HCT116 (cell line): ENCODE measurements at regions not wholly inside any gene's neighbourhood (a gene's known extent, or its start where the extent isn't known, plus 50 kb on each side); places are given as distances from the start of the nearest gene placed in this dataset.

Experiments used
- ATAC-seq: fragments of 200-7000 bp; cut with Tn5 transposase; 2 replicates; pipeline ENCODE4 v1.9.1; 2020; ENCODE audit warnings: mild to moderate bottlenecking, moderate library complexity
- BruUV-seq: library from RNA; stranded (reverse); fragments of 400-500 nt; replicated peaks from 2 replicates; lab custom pipeline; 2021; lab: Mats Ljungman, UMichigan
- CTCF ChIA-PET: fragments of 300-600 bp; sonication (Branson Sonifier 250); formaldehyde crosslinking; loops from one replicate; lab custom pipeline; 2021; ENCODE audit warnings: antibody characterized with exemption; lab: Charles Lee
- POLR2A ChIA-PET: fragments of 300-600, 350-600 bp; sonication (Branson Sonifier 250); formaldehyde crosslinking; loops from one replicate; lab custom pipeline; 2021; ENCODE audit warnings: antibody characterized with exemption; lab: Charles Lee
- RAD21 ChIA-PET, 2 experiments: fragments of 300-600 bp; sonication (Branson Sonifier 250); formaldehyde crosslinking; loops; one replicate each; lab custom pipeline; 2023; ENCODE audit warnings: low total read pairs in 2 of 2; ENCODE audit not compliant: uncharacterized antibody in 2 of 2, unreplicated experiment in 2 of 2, low non-redundant PET in 1 of 2; lab: Charles Lee
- DNase-seq: peaks from one replicate; pipeline ENCODE4 v3.0.0-alpha.2; 2010; ENCODE audit warnings: low read depth, low spot score
- H2AFZ ChIP-seq: fragments of 200-600 bp; shearing (Covaris generic), sonication (generic); 2 replicates; pipeline ENCODE4 v1.6.1; 2017; ENCODE audit warnings: low read depth, mixed run types, mixed read lengths, antibody characterized with exemption, low read length; ENCODE audit not compliant: poor library complexity, severe bottlenecking
- H3K27ac ChIP-seq: 2 replicates; pipeline ENCODE4 v1.5.1; 2012; ENCODE audit warnings: low read depth, low read length
- H3K27me3 ChIP-seq: fragments of 200-600 bp; sonication (generic); 2 replicates; pipeline ENCODE4 v1.6.1; 2016; ENCODE audit warnings: mixed run types, low read length, mixed read lengths; ENCODE audit not compliant: insufficient read depth
- H3K36me3 ChIP-seq, 2 experiments: fragments of 200-500 bp in 1 of 2; fragments of 200-600 bp in 1 of 2; sonication (Bioruptor generic) in 1 of 2; sonication (generic) in 1 of 2; 2 replicates each; pipeline versions ENCODE4 v1.5.1 to v1.6.1; 2014 to 2016; ENCODE audit warnings: low read length in 2 of 2, inconsistent platforms in 1 of 2, mixed read lengths in 1 of 2, mixed run types in 1 of 2; ENCODE audit not compliant: insufficient read depth in 2 of 2, control insufficient read depth in 1 of 2
- H3K4me1 ChIP-seq, 2 experiments: fragments of 200-600 bp in 1 of 2; sonication (generic) in 1 of 2; 2 replicates each; pipeline versions ENCODE4 v1.5.1 to v1.6.1; 2012 to 2017; ENCODE audit warnings: low read length in 2 of 2, inconsistent platforms in 1 of 2, mild to moderate bottlenecking in 1 of 2, mixed read lengths in 1 of 2, mixed run types in 1 of 2, moderate library complexity in 1 of 2; ENCODE audit not compliant: insufficient read depth in 2 of 2, control insufficient read depth in 1 of 2
- H3K4me2 ChIP-seq: fragments of 200-600 bp; sonication (generic); 2 replicates; pipeline ENCODE4 v1.6.1; 2017; ENCODE audit warnings: mixed run types, low read length, mixed read lengths
- H3K4me3 ChIP-seq, 2 experiments: fragments of 200-600 bp in 1 of 2; sonication (generic) in 1 of 2; replicated peaks in 1 of 2; 2 replicates each; pipeline ENCODE4 v1.5.1; 2011 to 2016; ENCODE audit warnings: low read length in 2 of 2, control low read depth in 1 of 2, low read depth in 1 of 2, mild to moderate bottlenecking in 1 of 2, mixed read lengths in 1 of 2, mixed run types in 1 of 2
- H3K79me2 ChIP-seq: fragments of 200-600 bp; sonication (generic); 2 replicates; pipeline ENCODE4 v1.6.1; 2017; ENCODE audit warnings: mild to moderate bottlenecking, mixed run types, low read length, moderate library complexity, mixed read lengths; ENCODE audit not compliant: insufficient read depth
- H3K9ac ChIP-seq: fragments of 200-600 bp; sonication (generic); 2 replicates; pipeline ENCODE4 v1.6.1; 2016; ENCODE audit warnings: low read length, mixed read lengths
- H3K9me2 ChIP-seq: fragments of 200-600 bp; sonication (generic), shearing (Covaris generic); 2 replicates; pipeline ENCODE4 v1.6.1; 2017; ENCODE audit warnings: mixed run types, mild to moderate bottlenecking, moderate library complexity; ENCODE audit not compliant: insufficient read depth
- H3K9me3 ChIP-seq, 2 experiments: fragments of 200-500 bp in 1 of 2; fragments of 200-600 bp in 1 of 2; sonication (Bioruptor generic) in 1 of 2; sonication (generic) in 1 of 2; 2 replicates each; pipeline ENCODE4 v1.6.1; 2014 to 2017; ENCODE audit warnings: low read length in 2 of 2, mixed read lengths in 2 of 2, inconsistent platforms in 1 of 2, low read depth in 1 of 2, mild to moderate bottlenecking in 1 of 2, mixed run types in 1 of 2, moderate library complexity in 1 of 2; ENCODE audit not compliant: control insufficient read depth in 1 of 2, insufficient read depth in 1 of 2
- H4K20me1 ChIP-seq: fragments of 200-600 bp; sonication (generic), shearing (Covaris generic); 2 replicates; pipeline ENCODE4 v1.6.1; 2017; ENCODE audit warnings: mixed run types, mild to moderate bottlenecking, moderate library complexity; ENCODE audit not compliant: insufficient read depth
- JUND ChIP-seq: IDR thresholded peaks from 2 replicates; pipeline ENCODE4 v1.6.1; 2012
- SP1 ChIP-seq: IDR thresholded peaks from 2 replicates; pipeline ENCODE4 v1.6.1; 2012; ENCODE audit warnings: low read depth
- YY1 ChIP-seq: IDR thresholded peaks from 2 replicates; pipeline ENCODE4 v1.6.1; 2011; ENCODE audit warnings: low read length, low read depth, moderate library complexity, mild to moderate bottlenecking; ENCODE audit not compliant: insufficient replicate concordance; ENCODE audit errors: extremely low read depth
- intact Hi-C: fragments of 100-400 bp; cut with micrococcal nuclease; formaldehyde crosslinking; loops from 2 replicates; pipeline ENCODE4 v1.10.0; 2022

- H3K27me3 ChIP-seq = no peaks in the 10 kb centered on the region
- H3K9me2 ChIP-seq = no peaks in the 10 kb centered on the region
- ATAC-seq = no peak
- no peak for TF ChIP-seq JUND
- TF ChIP-seq SP1 = no peak
- H3K9me3 ChIP-seq = no peaks in the 10 kb centered on the region
- CTCF ChIA-PET = no interaction called here
- H3K27ac ChIP-seq = no peak overlapping the region
- no peaks in the 10 kb centered on the region for H3K4me1 ChIP-seq
- DNase-seq = no peak
- intact Hi-C loops = no loop called here
- RAD21 ChIA-PET = no interaction called here
- H3K9ac ChIP-seq = no peak overlapping the region
- POLR2A ChIA-PET = no interaction called here
- H4K20me1 ChIP-seq = no peaks in the 10 kb centered on the region
- no peak overlapping the region for H3K4me3 ChIP-seq
- no peak overlapping the region for H3K4me2 ChIP-seq
- BruUV-seq = no TSS peak
- H3K36me3 ChIP-seq = no peaks in the 10 kb centered on the region
- no peaks in the 10 kb centered on the region for H3K79me2 ChIP-seq
- H2AFZ ChIP-seq = no peak overlapping the region
These were observed 171.2 kb upstream of the GLI2 start for GRCh38 chr2:120564213-120565094.

DNA sequence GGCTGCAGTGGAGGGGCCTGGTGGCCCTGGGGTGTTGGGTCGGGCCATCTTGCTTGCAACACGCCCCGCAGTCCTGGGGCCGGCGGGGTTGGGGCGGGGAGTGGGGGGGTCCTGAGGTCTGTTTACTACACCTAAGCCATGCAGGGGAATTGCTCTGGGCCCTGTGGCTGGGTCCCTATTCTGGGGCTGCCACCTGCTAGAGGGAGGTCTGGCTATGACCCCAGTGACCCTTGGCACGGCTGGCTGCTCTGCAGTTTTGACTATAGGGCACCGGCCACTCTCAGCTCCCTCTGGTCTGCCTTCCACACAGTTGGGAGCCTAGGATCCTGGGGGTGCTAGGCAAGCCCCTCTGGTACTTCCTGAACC is 170.6 kb upstream of the GLI2 start:
- H3K9me2 ChIP-seq = no peaks in the 10 kb centered on the region
- no peaks in the 10 kb centered on the region for H3K4me1 ChIP-seq
- ChIA-PET POLR2A (no interaction called here), CTCF (no interaction called here), RAD21 (no interaction called here)
- no peaks in the 10 kb centered on the region for H3K9me3 ChIP-seq
- DNase-seq (no peak), ATAC-seq (no peak)
- no peak overlapping the region for H3K4me3 ChIP-seq
- H4K20me1 ChIP-seq = no peaks in the 10 kb centered on the region
- intact Hi-C loops = no loop called here
- H3K9ac ChIP-seq = no peak overlapping the region
- TF ChIP-seq YY1 = no peak
- no peaks in the 10 kb centered on the region for H3K36me3 ChIP-seq
- no peak overlapping the region for H2AFZ ChIP-seq
- no peak overlapping the region for H3K27ac ChIP-seq
- H3K79me2 ChIP-seq = no peaks in the 10 kb centered on the region
- no TSS peak for BruUV-seq
- H3K4me2 ChIP-seq = no peak overlapping the region
- H3K27me3 ChIP-seq = no peaks in the 10 kb centered on the region
